Keratinocyte (primary cell): ENCODE measurements at regions not wholly inside any gene's neighbourhood (a gene's known extent, or its start where the extent isn't known, plus 50 kb on each side); places are given as distances from the start of the nearest gene placed in this dataset.

Experiments
- DNase-seq: peaks from one replicate; pipeline ENCODE4 v3.0.0-alpha.2; 2011; ENCODE audit warnings: low read depth, missing footprints, low spot score
- FAIRE-seq: peaks from 2 replicates; lab custom pipeline; 2011; peaks lifted over from hg19 to GRCh38; lab: Jason Lieb, UNC
- H2AFZ ChIP-seq: 2 replicates; pipeline ENCODE4 v1.6.0; 2012; ENCODE audit warnings: low read length, control low read depth, inconsistent platforms; ENCODE audit not compliant: control insufficient read depth
- H3K27ac ChIP-seq: 2 replicates; pipeline ENCODE4 v1.5.1; 2011; ENCODE audit warnings: low read length; ENCODE audit not compliant: control insufficient read depth, insufficient read depth
- H3K27me3 ChIP-seq: 3 replicates; pipeline ENCODE4 v1.6.0; 2011; ENCODE audit warnings: low read length; ENCODE audit not compliant: control insufficient read depth, insufficient read depth; ENCODE audit errors: extremely low read depth
- H3K36me3 ChIP-seq, 2 experiments: 2 replicates in 1 of 2; 3 replicates in 1 of 2; pipeline ENCODE4 v1.5.1; 2011; ENCODE audit warnings: low read length in 2 of 2, mild to moderate bottlenecking in 1 of 2; ENCODE audit not compliant: control insufficient read depth in 2 of 2, insufficient read depth in 2 of 2; ENCODE audit errors: extremely low read depth in 1 of 2
- H3K4me1 ChIP-seq: 3 replicates; pipeline ENCODE4 v1.5.1; 2011; ENCODE audit warnings: low read length; ENCODE audit not compliant: control insufficient read depth, insufficient read depth; ENCODE audit errors: extremely low read depth
- H3K4me2 ChIP-seq: 3 replicates; pipeline ENCODE4 v1.6.0; 2011; ENCODE audit warnings: low read depth, low read length; ENCODE audit not compliant: control insufficient read depth, insufficient read depth; ENCODE audit errors: extremely low read depth
- H3K4me3 ChIP-seq, 3 experiments: fragments of 200-600 bp in 1 of 3; sonication (generic) in 1 of 3; 2 replicates in 2 of 3; 3 replicates in 1 of 3; pipeline ENCODE4 v1.5.1; 2011 to 2016; ENCODE audit warnings: low read length in 3 of 3, mild to moderate bottlenecking in 3 of 3, control low read depth in 2 of 3, inconsistent platforms in 1 of 3, low read depth in 1 of 3, mixed read lengths in 1 of 3, mixed run types in 1 of 3, moderate library complexity in 1 of 3; ENCODE audit not compliant: control insufficient read depth in 2 of 3, insufficient read depth in 2 of 3; ENCODE audit errors: extremely low read depth in 1 of 3
- H3K79me2 ChIP-seq: 2 replicates; pipeline ENCODE4 v1.6.0; 2012; ENCODE audit warnings: low read length; ENCODE audit not compliant: control insufficient read depth, insufficient read depth
- H3K9ac ChIP-seq: 3 replicates; pipeline ENCODE4 v1.6.0; 2011; ENCODE audit warnings: low read length; ENCODE audit not compliant: control insufficient read depth, insufficient read depth; ENCODE audit errors: extremely low read depth
- H3K9me1 ChIP-seq: 3 replicates; pipeline ENCODE4 v1.6.0; 2011; ENCODE audit warnings: low read length; ENCODE audit not compliant: control insufficient read depth, insufficient read depth; ENCODE audit errors: extremely low read depth
- H3K9me3 ChIP-seq: 2 replicates; pipeline ENCODE4 v1.5.1; 2012; ENCODE audit warnings: low read depth, low read length; ENCODE audit not compliant: control insufficient read depth
- H4K20me1 ChIP-seq: 3 replicates; pipeline ENCODE4 v1.6.0; 2011; ENCODE audit warnings: low read length; ENCODE audit not compliant: control insufficient read depth, insufficient read depth; ENCODE audit errors: extremely low read depth
- EZH2 ChIP-seq: IDR thresholded peaks from one replicate; pipeline ENCODE4 v1.6.1; 2012; ENCODE audit warnings: inconsistent platforms, mild to moderate bottlenecking, low read length, moderate library complexity
- dilution Hi-C: fragments of 300-500 bp; cut with MboI; formaldehyde crosslinking; loops from one replicate; pipeline ENCODE4 v1.7.0; 2020; ENCODE audit warnings: low sequenced_read_pairs; ENCODE audit not compliant: extremely low pct_ligation_motif_present
- TF ChIP-seq, protein P1 (sequence below), 3 experiments: IDR thresholded peaks in 1 of 3; conservative IDR thresholded peaks in 1 of 3; optimal IDR thresholded peaks in 1 of 3; 2 replicates in 2 of 3; 3 replicates in 1 of 3; pipeline versions ENCODE3 to v1.5.1; 2011; ENCODE audit warnings: low read length in 3 of 3, mild to moderate bottlenecking in 3 of 3, moderate library complexity in 2 of 3, control low read depth in 1 of 3, inconsistent platforms in 1 of 3; ENCODE audit not compliant: insufficient read depth in 2 of 3; ENCODE audit errors: extremely low read depth in 1 of 3

DNA sequence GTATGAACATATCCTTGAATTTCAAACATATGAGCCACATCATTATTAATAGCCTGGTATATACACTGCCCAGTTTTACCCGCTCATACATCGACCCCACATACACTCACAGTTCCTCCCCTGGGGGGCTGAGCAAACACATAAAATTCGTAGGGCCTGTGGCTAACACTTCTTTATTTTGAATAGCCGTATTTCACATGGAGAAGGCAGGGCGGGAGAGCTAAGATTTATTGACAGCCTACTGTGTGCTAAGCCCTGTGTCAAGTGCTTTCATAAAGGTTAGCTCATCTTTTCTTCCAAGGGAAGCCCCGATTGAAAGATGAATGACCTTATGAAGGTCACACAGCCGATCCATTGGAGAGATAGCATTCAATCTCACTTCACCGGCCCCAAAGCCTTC, 134.4 kb downstream of the ENC1 start:
- DNase-seq (no peak), FAIRE-seq (no peak)
- H3K4me1 ChIP-seq = no peaks in the 10 kb centered on the region
- H3K27me3 ChIP-seq = no peaks in the 10 kb centered on the region
- no peak overlapping the region for H3K9ac ChIP-seq
- no peaks in the 10 kb centered on the region for H4K20me1 ChIP-seq
- H3K9me3 ChIP-seq = no peaks in the 10 kb centered on the region
- no peaks in the 10 kb centered on the region for H3K79me2 ChIP-seq
- no peak overlapping the region for H3K4me2 ChIP-seq
- no peaks in the 10 kb centered on the region for H3K36me3 ChIP-seq
- no peak overlapping the region for H3K27ac ChIP-seq
- dilution Hi-C loops = no loop called here
- no peak overlapping the region for H3K4me3 ChIP-seq
- no peaks in the 10 kb centered on the region for H3K9me1 ChIP-seq
- H2AFZ ChIP-seq = no peak overlapping the region
- no peak for TF ChIP-seq EZH2
- TF ChIP-seq, protein P1, sequence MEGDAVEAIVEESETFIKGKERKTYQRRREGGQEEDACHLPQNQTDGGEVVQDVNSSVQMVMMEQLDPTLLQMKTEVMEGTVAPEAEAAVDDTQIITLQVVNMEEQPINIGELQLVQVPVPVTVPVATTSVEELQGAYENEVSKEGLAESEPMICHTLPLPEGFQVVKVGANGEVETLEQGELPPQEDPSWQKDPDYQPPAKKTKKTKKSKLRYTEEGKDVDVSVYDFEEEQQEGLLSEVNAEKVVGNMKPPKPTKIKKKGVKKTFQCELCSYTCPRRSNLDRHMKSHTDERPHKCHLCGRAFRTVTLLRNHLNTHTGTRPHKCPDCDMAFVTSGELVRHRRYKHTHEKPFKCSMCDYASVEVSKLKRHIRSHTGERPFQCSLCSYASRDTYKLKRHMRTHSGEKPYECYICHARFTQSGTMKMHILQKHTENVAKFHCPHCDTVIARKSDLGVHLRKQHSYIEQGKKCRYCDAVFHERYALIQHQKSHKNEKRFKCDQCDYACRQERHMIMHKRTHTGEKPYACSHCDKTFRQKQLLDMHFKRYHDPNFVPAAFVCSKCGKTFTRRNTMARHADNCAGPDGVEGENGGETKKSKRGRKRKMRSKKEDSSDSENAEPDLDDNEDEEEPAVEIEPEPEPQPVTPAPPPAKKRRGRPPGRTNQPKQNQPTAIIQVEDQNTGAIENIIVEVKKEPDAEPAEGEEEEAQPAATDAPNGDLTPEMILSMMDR (optimal IDR thresholded peaks at IDR 0.05 in 1 of 3, IDR thresholded peaks at IDR 0.05 in 1 of 3, conservative IDR thresholded peaks at IDR 0.05 in 1 of 3; ENCODE audit: extremely low read depth in 1 of 3, insufficient read depth in 2 of 3, low read length in 3 of 3) = no peak

DNA sequence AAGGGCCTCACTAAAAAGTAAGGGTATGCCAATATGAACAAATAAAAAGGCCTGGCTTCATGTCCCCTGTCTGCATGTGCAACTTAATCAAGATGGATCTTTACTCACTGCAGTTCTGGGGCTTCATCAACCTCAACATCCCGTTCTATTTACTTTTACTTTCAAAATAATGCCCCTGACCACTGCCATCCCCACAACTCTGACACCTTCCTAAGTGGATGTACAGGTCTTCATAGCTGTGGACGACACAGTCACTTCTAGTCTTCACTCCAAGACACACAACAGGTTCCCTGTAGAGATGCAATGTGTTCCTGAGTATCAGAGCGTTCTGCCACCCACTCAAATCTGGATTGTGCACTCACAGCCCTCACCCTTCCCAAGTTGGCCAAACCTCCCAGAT, 136.1 kb downstream of the ENC1 start:
- Histone ChIP-seq H3K27me3 (no peaks in the 10 kb centered on the region), H4K20me1 (no peaks in the 10 kb centered on the region), H3K9ac (no peak overlapping the region), H3K36me3 (no peaks in the 10 kb centered on the region), H2AFZ (no peak overlapping the region), H3K4me1 (no peaks in the 10 kb centered on the region), H3K9me1 (no peaks in the 10 kb centered on the region), H3K4me3 (no peak overlapping the region), H3K79me2 (no peaks in the 10 kb centered on the region), H3K9me3 (no peaks in the 10 kb centered on the region), H3K27ac (no peak overlapping the region), H3K4me2 (no peak overlapping the region)
- FAIRE-seq (no peak), DNase-seq (no peak)
- TF ChIP-seq, protein P1 (optimal IDR thresholded peaks at IDR 0.05 in 1 of 3, IDR thresholded peaks at IDR 0.05 in 1 of 3, conservative IDR thresholded peaks at IDR 0.05 in 1 of 3; ENCODE audit: extremely low read depth in 1 of 3, insufficient read depth in 2 of 3, low read length in 3 of 3) = no peak
- no peak for TF ChIP-seq EZH2
- dilution Hi-C loops = no loop called here
